Transverse colon (tissue), 4 donors: ENCODE measurements at regions not wholly inside any gene's neighbourhood (a gene's known extent, or its start where the extent isn't known, plus 50 kb on each side); places are given as distances from the start of the nearest gene placed in this dataset.

Experiments
- CTCF ChIP-seq, 5 experiments: fragments of 200-600 bp in 3 of 5; fragments of 450-650 bp in 2 of 5; sonication (generic) in 3 of 5; IDR thresholded peaks; 1 replicate in 2 of 5; 2 replicates in 3 of 5; pipeline ENCODE4 v1.5.1; 2016 to 2017; ENCODE audit warnings: antibody characterized with exemption in 5 of 5, inconsistent platforms in 3 of 5, mild to moderate bottlenecking in 2 of 5, moderate library complexity in 1 of 5
- EP300 ChIP-seq: sonication (generic); formaldehyde crosslinking; IDR thresholded peaks from one replicate; pipeline ENCODE4 v1.6.1; 2017; ENCODE audit warnings: antibody characterized with exemption, low read depth
- POLR2A ChIP-seq: fragments of 450-650 bp; IDR thresholded peaks from one replicate; pipeline ENCODE4 v1.6.1; 2016; ENCODE audit warnings: antibody characterized with exemption, mild to moderate bottlenecking, moderate library complexity
- POLR2AphosphoS5 ChIP-seq, 3 donors: sonication (generic); formaldehyde crosslinking; IDR thresholded peaks; one replicate each; pipeline ENCODE4 v1.6.1; 2016; ENCODE audit warnings: antibody characterized with exemption in 3 of 3

DNA sequence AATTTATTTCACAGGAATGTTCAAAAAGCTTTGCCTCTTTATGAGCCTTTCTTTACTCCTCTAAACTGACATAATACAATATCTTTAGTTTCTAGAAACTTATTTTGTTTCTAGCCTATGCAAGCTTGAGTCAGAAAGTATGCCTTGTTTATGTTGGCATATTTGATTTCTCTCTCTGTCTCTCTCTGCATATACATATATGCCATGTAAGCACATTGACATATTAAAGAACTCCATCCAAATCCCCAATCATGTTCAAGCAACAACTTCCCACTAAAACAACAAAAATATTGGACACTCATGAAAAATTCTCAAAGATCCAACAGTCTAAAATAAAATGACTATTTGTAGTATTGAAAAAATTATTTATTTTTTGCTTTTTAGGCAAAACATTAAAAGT, 1651.2 kb upstream of the ACVR2A start:
- no peak for TF ChIP-seq CTCF (IDR thresholded peaks at IDR 0.05)
- no peak for TF ChIP-seq POLR2AphosphoS5 (IDR thresholded peaks at IDR 0.05)
- TF ChIP-seq POLR2A: no peak
- no peak for TF ChIP-seq EP300
